DOHH2 (cell line): ENCODE measurements at regions not wholly inside any gene's neighbourhood (a gene's known extent, or its start where the extent isn't known, plus 50 kb on each side); places are given as distances from the start of the nearest gene placed in this dataset.

Experiments
- H3F3A ChIP-seq: fragments of 200-600 bp; sonication (generic), shearing (Covaris generic); 2 replicates; pipeline ENCODE4 v1.6.0; 2016; ENCODE audit warnings: antibody characterized with exemption, mild to moderate bottlenecking; ENCODE audit not compliant: control insufficient read depth, insufficient read depth
- H3K27ac ChIP-seq: fragments of 200-600 bp; sonication (generic); 2 replicates; pipeline ENCODE4 v1.5.1; 2014; ENCODE audit warnings: low read depth, mild to moderate bottlenecking, low read length, moderate library complexity
- H3K27me3 ChIP-seq: fragments of 200-600 bp; sonication (generic); 2 replicates; pipeline ENCODE4 v1.6.1; 2014; ENCODE audit warnings: mild to moderate bottlenecking, low read length, mixed read lengths; ENCODE audit not compliant: control insufficient read depth
- H3K36me3 ChIP-seq: fragments of 200-600 bp; sonication (generic); 2 replicates; pipeline ENCODE4 v1.6.1; 2014; ENCODE audit warnings: mild to moderate bottlenecking, low read length, moderate library complexity, mixed read lengths; ENCODE audit not compliant: control insufficient read depth
- H3K4me1 ChIP-seq: fragments of 200-600 bp; sonication (generic); 2 replicates; pipeline ENCODE4 v1.6.1; 2014; ENCODE audit warnings: mild to moderate bottlenecking, low read length, mixed read lengths; ENCODE audit not compliant: control insufficient read depth
- H3K4me2 ChIP-seq: fragments of 200-600 bp; sonication (generic); 2 replicates; pipeline ENCODE4 v1.6.0; 2014; ENCODE audit warnings: mild to moderate bottlenecking, low read length, moderate library complexity
- H3K4me3 ChIP-seq: fragments of 200-600 bp; sonication (generic); 2 replicates; pipeline ENCODE4 v1.5.1; 2014; ENCODE audit warnings: mild to moderate bottlenecking, low read length, mixed read lengths
- H3K79me2 ChIP-seq: fragments of 200-600 bp; sonication (generic); 2 replicates; pipeline ENCODE4 v1.6.1; 2014; ENCODE audit warnings: mild to moderate bottlenecking, low read length, mixed read lengths; ENCODE audit not compliant: control insufficient read depth
- H3K9me2 ChIP-seq: fragments of 200-600 bp; sonication (generic); replicated peaks from 2 replicates; pipeline ENCODE4 v1.6.1; 2014; ENCODE audit warnings: mild to moderate bottlenecking, low read length, mixed read lengths; ENCODE audit not compliant: control insufficient read depth
- H3K9me3 ChIP-seq: fragments of 200-600 bp; sonication (generic); 2 replicates; pipeline ENCODE4 v1.6.1; 2014; ENCODE audit warnings: antibody characterized with exemption, low read length, mixed read lengths; ENCODE audit not compliant: control insufficient read depth, insufficient read depth
- H4K20me1 ChIP-seq: fragments of 200-600 bp; sonication (generic); 2 replicates; pipeline ENCODE4 v1.6.0; 2014; ENCODE audit warnings: low read depth, mild to moderate bottlenecking, antibody characterized with exemption, low read length, moderate library complexity; ENCODE audit not compliant: control insufficient read depth, insufficient read depth
- CTCF ChIP-seq: fragments of 200-600 bp; sonication (generic); IDR thresholded peaks from one replicate; pipeline ENCODE4 v1.5.1; 2014; ENCODE audit warnings: antibody characterized with exemption, mild to moderate bottlenecking, low read depth, low read length; ENCODE audit not compliant: poor library complexity, severe bottlenecking
- EZH2phosphoT487 ChIP-seq: fragments of 200-600 bp; sonication (generic); IDR thresholded peaks from 2 replicates; pipeline ENCODE4 v1.6.1; 2017; ENCODE audit warnings: borderline replicate concordance, mild to moderate bottlenecking, antibody characterized with exemption, low read length, moderate library complexity, mixed read lengths

GRCh38 chr3:76049776-76050175, 264.4 kb upstream of the ZNF717 start:
- H3K4me3 ChIP-seq = no peak overlapping the region
- H3K9me3 ChIP-seq = no peaks in the 10 kb centered on the region
- no peaks in the 10 kb centered on the region for H3K36me3 ChIP-seq
- H3K4me2 ChIP-seq = no peak overlapping the region
- no peaks in the 10 kb centered on the region for H3K27me3 ChIP-seq
- H3K9me2 ChIP-seq = no peaks in the 10 kb centered on the region
- TF ChIP-seq EZH2phosphoT487 (no peak), CTCF (no peak)
- H3K4me1 ChIP-seq = no peaks in the 10 kb centered on the region
- no peaks in the 10 kb centered on the region for H4K20me1 ChIP-seq
- no peak overlapping the region for H3K27ac ChIP-seq
- no peaks in the 10 kb centered on the region for H3K79me2 ChIP-seq
- no peaks in the 10 kb centered on the region for H3F3A ChIP-seq

GRCh38 chr3:76051145-76051544, 265.8 kb upstream of the ZNF717 start:
- H3K79me2 ChIP-seq = no peaks in the 10 kb centered on the region

GRCh38 chr3:76054404-76054803, 269.1 kb upstream of the ZNF717 start:
- Histone ChIP-seq H3K27me3 (no peaks in the 10 kb centered on the region), H3K4me1 (no peaks in the 10 kb centered on the region), H3K4me3 (no peak overlapping the region), H3K9me2 (no peaks in the 10 kb centered on the region), H3K36me3 (no peaks in the 10 kb centered on the region), H3K4me2 (no peak overlapping the region), H3K27ac (no peak overlapping the region), H3F3A (no peaks in the 10 kb centered on the region), H3K9me3 (no peaks in the 10 kb centered on the region), H3K79me2 (no peaks in the 10 kb centered on the region), H4K20me1 (no peaks in the 10 kb centered on the region)
- no peak for TF ChIP-seq CTCF
- TF ChIP-seq EZH2phosphoT487 = no peak

More at GRCh38 chr3:76051145-76051544, 265.8 kb upstream of the ZNF717 start:
- Histone ChIP-seq H4K20me1 (no peaks in the 10 kb centered on the region), H3K27ac (no peak overlapping the region), H3F3A (no peaks in the 10 kb centered on the region), H3K4me3 (no peak overlapping the region), H3K4me1 (no peaks in the 10 kb centered on the region), H3K9me2 (no peaks in the 10 kb centered on the region), H3K4me2 (no peak overlapping the region), H3K9me3 (no peaks in the 10 kb centered on the region), H3K27me3 (no peaks in the 10 kb centered on the region), H3K36me3 (no peaks in the 10 kb centered on the region)
- TF ChIP-seq CTCF (no peak), EZH2phosphoT487 (no peak)

- Histone ChIP-seq H3K79me2 (no peaks in the 10 kb centered on the region), H3K9me2 (no peaks in the 10 kb centered on the region), H3K9me3 (no peaks in the 10 kb centered on the region), H4K20me1 (no peaks in the 10 kb centered on the region), H3K27me3 (no peaks in the 10 kb centered on the region), H3K36me3 (no peaks in the 10 kb centered on the region), H3K4me3 (no peak overlapping the region), H3K4me2 (no peak overlapping the region), H3F3A (no peaks in the 10 kb centered on the region), H3K27ac (no peak overlapping the region), H3K4me1 (no peaks in the 10 kb centered on the region)
- no peak for TF ChIP-seq EZH2phosphoT487
- TF ChIP-seq CTCF = no peak
Observed at GRCh38 chr3:76061654-76062053, 276.3 kb upstream of the ZNF717 start.
